H1 (cell line): ENCODE measurements at regions not wholly inside any gene's neighbourhood (a gene's known extent, or its start where the extent isn't known, plus 50 kb on each side); places are given as distances from the start of the nearest gene placed in this dataset.

Source experiments
- GTF2F1 ChIP-seq: IDR thresholded peaks from 2 replicates; pipeline ENCODE4 v1.6.1; 2012; ENCODE audit warnings: low read depth, low read length, improper control_type of control experiment, borderline replicate concordance

DNA sequence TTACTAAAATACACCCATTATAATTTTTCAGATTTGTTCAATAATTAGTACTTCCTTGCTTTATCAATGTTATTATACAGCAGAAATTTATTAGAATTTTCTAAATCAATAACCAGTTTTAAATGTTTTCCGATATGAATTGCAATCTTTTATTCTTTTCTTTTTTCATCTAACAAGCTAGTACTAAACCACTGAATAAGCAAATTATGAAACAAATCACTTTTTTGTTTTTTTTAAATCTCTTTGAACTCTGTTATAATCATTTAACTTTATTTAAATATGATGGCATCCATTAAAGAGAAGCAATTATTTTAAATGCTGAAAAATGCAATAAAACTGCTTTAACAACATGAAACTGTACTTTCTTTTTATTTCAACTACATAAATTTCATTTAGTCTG is 59.7 kb downstream of the HYCC1 start (continued):
- no peak for TF ChIP-seq GTF2F1
